Subcutaneous abdominal adipose tissue (tissue), 5 donors: ENCODE measurements at regions not wholly inside any gene's neighbourhood (a gene's known extent, or its start where the extent isn't known, plus 50 kb on each side); places are given as distances from the start of the nearest gene placed in this dataset.
"Not testable (repeated sequence)": the region's sequence is repeated elsewhere in the genome, so short reads cannot be mapped to it uniquely, and the experiment has no call there.

Experiments used
- H3K27ac ChIP-seq: one replicate; pipeline ENCODE4 v1.7.0; 2013; ENCODE audit warnings: low read depth, mild to moderate bottlenecking, inconsistent platforms, low read length, moderate library complexity
- H3K27me3 ChIP-seq, 5 donors: one replicate each; pipeline ENCODE4 v1.7.0; 2013; ENCODE audit warnings: low read length in 5 of 5, inconsistent platforms in 1 of 5; ENCODE audit not compliant: control insufficient read depth in 5 of 5, insufficient read depth in 4 of 5
- H3K36me3 ChIP-seq, 5 donors: one replicate each; pipeline ENCODE4 v1.7.0; 2013; ENCODE audit warnings: low read length in 5 of 5; ENCODE audit not compliant: control insufficient read depth in 5 of 5, insufficient read depth in 5 of 5
- H3K4me1 ChIP-seq, 5 donors: one replicate each; pipeline ENCODE4 v1.7.0; 2013; ENCODE audit warnings: low read length in 5 of 5, mild to moderate bottlenecking in 3 of 5, moderate library complexity in 1 of 5; ENCODE audit not compliant: control insufficient read depth in 5 of 5, insufficient read depth in 5 of 5
- H3K4me3 ChIP-seq, 5 donors: one replicate each; pipeline ENCODE4 v1.7.0; 2013; ENCODE audit warnings: low read length in 5 of 5, low read depth in 1 of 5
- H3K9ac ChIP-seq, 5 donors: one replicate each; pipeline ENCODE4 v1.7.0; 2013; ENCODE audit warnings: low read length in 5 of 5, mild to moderate bottlenecking in 4 of 5, moderate library complexity in 3 of 5
- H3K9me3 ChIP-seq, 5 donors: one replicate each; pipeline ENCODE4 v1.7.0; 2013; ENCODE audit warnings: low read length in 5 of 5; ENCODE audit not compliant: control insufficient read depth in 5 of 5
- donor health status: healthy.
- donor health status: healthy.
- donor health status: healthy.
- donor health status: healthy.
- donor health status: healthy.

DNA sequence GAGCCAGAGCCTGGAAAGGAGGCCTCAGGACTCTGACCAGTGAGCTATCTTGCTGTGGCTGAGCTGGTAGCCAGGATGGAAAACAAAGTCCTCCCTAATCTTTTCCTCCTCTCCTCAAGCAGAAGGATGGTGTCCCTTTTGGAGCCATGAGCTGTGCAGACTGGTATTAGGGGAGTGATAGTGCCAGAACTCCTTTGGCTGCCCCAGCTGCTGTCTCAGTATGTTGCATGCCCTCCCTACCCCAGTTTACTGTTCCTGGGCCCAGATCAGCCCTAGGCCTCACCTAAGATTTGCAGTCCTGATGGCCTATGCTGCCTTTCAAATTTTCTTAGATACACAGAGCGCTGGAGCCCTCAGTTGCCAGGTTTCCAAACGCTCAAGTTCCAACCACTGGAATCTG lies 150.3 kb upstream of the ALG10B start:
- H3K27me3 ChIP-seq = no peaks in the 10 kb centered on the region
- peaks cover 0 to 4% (median 0%) of the 10 kb centered on the region in 5 donors for H3K4me1 ChIP-seq
- H3K9ac ChIP-seq = no peak overlapping the region
- H3K27ac ChIP-seq = no peak overlapping the region
- peaks cover 0 to 8% (median 4%) of the 10 kb centered on the region in 5 donors for H3K9me3 ChIP-seq
- no peak overlapping the region for H3K4me3 ChIP-seq
- no peaks in the 10 kb centered on the region for H3K36me3 ChIP-seq

DNA sequence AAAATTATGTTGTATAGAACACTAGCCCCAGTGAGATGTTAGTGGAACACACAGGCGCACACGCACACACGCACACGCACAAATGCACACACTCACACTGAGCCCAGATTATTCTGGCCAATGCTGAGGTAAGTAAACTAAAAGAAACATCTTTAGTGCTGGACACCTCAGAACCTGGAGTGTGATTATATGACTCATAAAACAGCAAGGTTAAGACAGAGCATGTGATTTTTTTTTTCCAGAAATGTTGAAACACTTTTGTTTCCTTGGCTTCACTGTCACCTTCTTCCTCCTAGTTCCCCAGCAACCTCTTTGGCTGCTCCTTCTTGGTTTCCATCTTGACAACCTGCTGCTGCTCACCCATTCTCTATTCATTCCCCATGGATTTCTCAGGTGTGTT lies 141.0 kb upstream of the ALG10B start:
- Histone ChIP-seq H3K4me3 (no peak overlapping the region), H3K9ac (no peak overlapping the region), H3K9me3 (no peaks in the 10 kb centered on the region), H3K27ac (no peak overlapping the region), H3K27me3 (peaks cover 0 to 3% (median 0%) of the 10 kb centered on the region in 5 donors), H3K36me3 (no peaks in the 10 kb centered on the region), H3K4me1 (no peaks in the 10 kb centered on the region)

DNA sequence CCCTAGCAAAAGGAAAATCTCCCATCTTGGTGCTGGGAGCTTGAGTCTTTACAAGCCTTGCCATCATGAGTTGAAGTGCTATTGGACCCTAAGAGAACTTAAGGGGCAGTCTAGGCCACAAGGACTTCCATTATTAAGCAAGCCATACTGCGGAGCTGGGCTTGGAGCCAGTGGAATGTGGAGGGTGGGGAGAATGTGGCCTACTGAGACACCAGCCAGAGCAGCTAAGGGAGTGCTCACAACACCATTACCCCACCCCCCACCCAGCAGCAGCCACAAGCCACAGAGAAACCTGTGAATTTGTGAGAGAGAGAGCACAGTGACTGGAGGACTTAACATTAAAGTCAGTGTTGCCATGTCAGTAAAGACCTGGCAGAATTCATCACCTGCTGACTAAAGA lies 133.0 kb upstream of the ALG10B start:
- H3K9me3 ChIP-seq, H3K4me3 ChIP-seq, H3K36me3 ChIP-seq, H3K9ac ChIP-seq, H3K27me3 ChIP-seq, H3K27ac ChIP-seq: not testable (repeated sequence)
- peaks cover 0 to 10% (median 8%) of the 10 kb centered on the region in 5 donors for H3K4me1 ChIP-seq

DNA sequence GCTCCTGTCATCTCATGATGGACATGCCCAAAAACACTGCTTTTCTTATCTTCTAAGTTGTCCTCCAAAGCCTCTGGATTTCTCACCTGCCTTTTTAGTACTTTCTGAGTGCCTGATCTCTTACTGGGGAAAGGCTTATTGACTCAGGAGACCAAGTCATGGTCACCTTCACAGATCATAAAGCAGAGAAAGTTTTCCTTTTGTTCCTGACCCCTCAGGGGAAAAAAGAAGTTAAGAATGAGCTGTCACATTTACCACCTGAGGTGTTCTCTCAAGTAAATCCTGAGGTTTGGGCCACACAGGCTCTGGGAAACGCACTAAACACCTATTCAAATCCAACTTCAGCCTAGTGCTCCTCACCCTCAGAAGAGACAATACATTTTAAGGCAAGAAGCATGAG lies 119.3 kb upstream of the ALG10B start:
- H3K9ac ChIP-seq, H3K9me3 ChIP-seq, H3K4me1 ChIP-seq, H3K27ac ChIP-seq, H3K36me3 ChIP-seq, H3K4me3 ChIP-seq, H3K27me3 ChIP-seq: not testable (repeated sequence)

DNA sequence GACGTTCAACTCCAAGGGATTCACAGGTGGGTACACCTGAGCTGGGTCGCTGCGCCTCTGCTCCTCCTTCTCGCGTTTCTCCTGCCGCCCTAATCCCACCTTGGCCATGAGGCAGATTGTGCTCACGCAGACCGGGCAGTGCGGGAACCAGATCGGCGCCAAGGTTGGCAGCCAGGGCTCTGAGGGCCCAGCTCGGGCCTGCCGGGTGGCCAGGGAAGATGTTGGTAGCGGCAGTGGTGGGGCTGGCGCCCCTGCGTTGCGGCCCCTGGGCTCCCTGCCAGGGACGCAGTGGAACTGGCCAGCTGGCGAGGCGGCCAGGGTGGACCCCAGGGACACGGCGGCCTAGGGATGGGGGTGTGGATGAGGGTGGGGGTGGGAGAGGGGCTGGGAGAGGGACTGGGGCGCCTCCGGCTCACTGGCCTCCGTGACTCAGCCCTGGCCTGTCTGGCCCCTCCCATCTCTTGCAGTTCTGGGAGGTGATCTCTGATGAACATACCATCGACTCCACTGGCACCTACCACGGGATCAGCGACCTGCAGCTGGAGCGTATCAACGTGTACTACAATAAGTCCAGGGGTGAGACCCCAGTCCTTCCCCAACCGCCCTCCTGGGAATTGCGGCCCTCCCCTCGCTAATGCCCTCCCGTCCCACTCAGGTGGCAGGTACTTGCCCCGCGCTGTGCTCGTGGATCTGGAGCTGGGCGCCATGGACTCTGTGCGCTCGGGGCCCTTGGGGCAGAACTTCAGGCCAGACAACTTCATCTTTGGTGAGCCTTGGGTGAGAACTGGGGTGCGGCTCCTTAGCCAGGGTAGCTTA lies 114.9 kb upstream of the ALG10B start:
- no peak overlapping the region for H3K27ac ChIP-seq
- H3K4me1 ChIP-seq = no peaks in the 10 kb centered on the region
- no peak overlapping the region for H3K4me3 ChIP-seq

DNA sequence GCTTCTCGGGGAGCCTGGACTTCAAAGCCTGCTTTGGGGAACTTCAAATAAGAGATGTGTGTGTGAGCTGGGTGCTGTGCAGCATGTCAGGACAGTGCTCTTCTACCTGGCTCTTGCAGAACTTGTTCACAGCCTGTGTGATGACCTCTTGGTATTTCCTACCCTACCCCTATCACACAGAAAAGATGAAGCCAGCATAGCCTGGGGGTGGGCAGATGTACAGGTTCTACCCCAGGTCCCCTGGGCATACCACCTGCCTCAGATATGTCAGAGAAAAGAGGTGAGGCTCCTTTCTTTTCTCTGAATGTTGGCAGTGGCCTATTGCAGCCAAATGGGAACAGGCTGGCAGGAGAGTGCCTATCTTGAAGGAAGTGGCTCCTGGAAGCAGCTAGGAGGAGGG lies 111.7 kb upstream of the ALG10B start:
- Histone ChIP-seq H3K36me3 (no peaks in the 10 kb centered on the region), H3K4me1 (no peaks in the 10 kb centered on the region), H3K9ac (no peak overlapping the region), H3K9me3 (no peaks in the 10 kb centered on the region), H3K4me3 (no peak overlapping the region), H3K27me3 (peaks cover 0 to 2% (median 0%) of the 10 kb centered on the region in 5 donors), H3K27ac (no peak overlapping the region)

More for the DNA sequence above, 114.9 kb upstream of the ALG10B start:
- peaks cover 0 to 2% (median 0%) of the 10 kb centered on the region in 5 donors for H3K27me3 ChIP-seq
- H3K9ac ChIP-seq = no peak overlapping the region
- no peaks in the 10 kb centered on the region for H3K9me3 ChIP-seq
- no peaks in the 10 kb centered on the region for H3K36me3 ChIP-seq

DNA sequence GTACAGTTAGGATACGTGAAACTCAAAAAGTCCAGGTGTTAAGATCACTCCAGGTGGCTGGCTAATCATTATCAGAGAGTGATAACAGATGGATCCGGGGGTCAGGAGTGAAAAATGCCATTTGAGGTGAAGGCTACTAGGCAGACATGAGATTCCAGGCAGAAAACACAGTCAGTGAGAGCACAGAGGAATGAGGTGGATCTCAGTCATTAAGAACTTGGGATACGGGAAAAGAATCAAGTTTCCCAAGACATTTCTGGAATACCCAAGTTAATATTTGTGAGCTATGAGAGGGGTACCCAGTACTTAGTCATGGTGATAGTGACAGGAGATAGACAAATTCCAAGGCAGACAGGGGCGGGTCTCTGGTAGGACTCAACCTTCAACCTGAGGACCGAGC lies 94.6 kb upstream of the ALG10B start:
- Histone ChIP-seq H3K4me1 (no peaks in the 10 kb centered on the region), H3K4me3 (no peak overlapping the region), H3K9me3 (no peaks in the 10 kb centered on the region), H3K9ac (no peak overlapping the region), H3K36me3 (no peaks in the 10 kb centered on the region), H3K27ac (no peak overlapping the region), H3K27me3 (no peaks in the 10 kb centered on the region)

DNA sequence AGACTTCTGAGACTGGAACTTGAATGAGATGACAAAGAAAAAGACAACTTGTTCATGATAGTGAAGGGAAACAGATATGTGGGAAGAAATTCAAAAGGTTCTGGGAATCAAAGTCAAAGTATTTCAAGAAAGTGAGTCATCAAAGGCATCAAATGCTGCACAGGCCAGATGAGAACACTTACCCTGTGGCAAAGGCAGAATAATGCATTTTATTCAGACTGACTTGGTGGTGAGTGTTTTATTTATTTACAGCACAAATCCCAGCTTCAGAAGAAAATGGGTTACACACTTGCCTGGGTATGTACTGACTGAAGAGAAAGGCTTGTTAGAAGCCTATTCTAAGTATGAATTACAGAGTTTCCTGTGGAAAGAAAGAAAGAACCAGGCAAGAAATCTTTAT lies 78.2 kb upstream of the ALG10B start:
- not testable (repeated sequence) for H3K27me3 ChIP-seq, H3K9ac ChIP-seq, H3K36me3 ChIP-seq, H3K4me1 ChIP-seq, H3K9me3 ChIP-seq, H3K4me3 ChIP-seq, H3K27ac ChIP-seq

DNA sequence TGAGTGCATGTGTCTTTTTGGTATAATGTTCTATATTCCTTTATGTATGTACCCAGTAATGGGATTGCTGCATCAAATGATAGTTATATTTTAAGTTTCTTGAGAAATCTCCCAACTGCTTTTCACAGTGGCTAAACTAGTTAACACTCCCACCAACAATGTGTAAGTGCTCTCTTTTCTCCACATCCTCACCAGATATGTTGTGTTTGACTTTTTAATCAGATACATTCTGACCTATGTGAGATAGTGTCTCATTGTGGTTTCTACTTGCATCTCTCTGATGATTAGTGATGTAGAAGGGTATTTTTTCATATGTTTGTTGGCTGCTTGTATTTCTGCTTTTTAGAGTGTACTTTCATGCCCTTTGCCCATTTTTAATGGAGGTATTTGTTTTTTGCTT lies 62.8 kb upstream of the ALG10B start:
- Histone ChIP-seq H3K4me3 (no peak overlapping the region), H3K27me3 (no peaks in the 10 kb centered on the region), H3K9ac (no peak overlapping the region)

DNA sequence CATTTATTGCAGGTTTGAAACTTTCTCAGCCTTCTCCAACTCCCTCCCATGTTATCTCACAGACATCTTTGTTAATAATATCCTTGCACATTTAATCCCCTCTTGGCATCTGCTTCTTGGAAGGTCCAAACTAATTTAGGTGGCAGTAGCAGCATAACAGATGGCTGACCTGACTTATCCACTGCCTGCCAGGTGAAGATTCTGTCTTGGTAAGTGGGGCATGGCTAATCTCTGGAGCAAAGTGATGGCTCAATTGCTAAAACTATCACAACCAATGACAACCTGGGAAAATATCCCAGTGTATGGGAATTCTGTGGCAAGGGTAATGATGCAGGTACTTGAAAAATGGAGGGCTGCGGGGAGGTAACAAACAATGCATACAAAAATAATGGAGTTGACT lies 58.2 kb upstream of the ALG10B start:
- Histone ChIP-seq H3K4me3 (no peak overlapping the region), H3K9me3 (peaks cover 2 to 7% (median 6%) of the 10 kb centered on the region in 5 donors), H3K27me3 (peaks cover 0 to 3% (median 0%) of the 10 kb centered on the region in 5 donors), H3K27ac (no peak overlapping the region), H3K36me3 (no peaks in the 10 kb centered on the region), H3K4me1 (no peaks in the 10 kb centered on the region), H3K9ac (no peak overlapping the region)

More for the DNA sequence above, 62.8 kb upstream of the ALG10B start:
- peaks cover 0 to 2% (median 0%) of the 10 kb centered on the region in 5 donors for H3K9me3 ChIP-seq
- H3K36me3 ChIP-seq = no peaks in the 10 kb centered on the region
- no peak overlapping the region for H3K27ac ChIP-seq
- no peaks in the 10 kb centered on the region for H3K4me1 ChIP-seq
